ENCODE measurements at regions not wholly inside any gene's neighbourhood (a gene's known extent, or its start where the extent isn't known, plus 50 kb on each side); places are given as distances from the start of the nearest gene placed in this dataset.

- TF ChIP-seq MAX (IDR thresholded peaks at IDR 0.05) (no peak), ZSCAN20 (CRISPR knock-in tag; IDR thresholded peaks at IDR 0.05) (no peak), EHMT2 (IDR thresholded peaks at IDR 0.05; ENCODE audit: low read depth) (no peak), CEBPB (IDR thresholded peaks at IDR 0.05) (no peak), BHLHE40 (IDR thresholded peaks at IDR 0.05; ENCODE audit: low read depth, low read length) (no peak), MAZ (IDR thresholded peaks at IDR 0.05; ENCODE audit: borderline replicate concordance, low read depth, low read length) (no peak)
Observed at GRCh38 chr4:133741766-133742165, 459.8 kb downstream of the PABPC4L start (continued).

- WGBS (ENCODE audit: missing lambda C conversion rate) = 1% methylated on average over 2 of the region's 2 CpGs
- POLR2A ChIA-PET = no interaction called here
- Histone ChIP-seq H3K27ac (no peak overlapping the region), H3K9me3 (no peaks in the 10 kb centered on the region), H3K4me2 (no peak overlapping the region), H3K4me1 (no peaks in the 10 kb centered on the region), H3K4me3 (no peak overlapping the region)
- TF ChIP-seq PBX3 (IDR thresholded peaks at IDR 0.05) = no peak
- no peak for TF ChIP-seq CTCF (IDR thresholded peaks at IDR 0.05)
- TF ChIP-seq ZSCAN20 (CRISPR knock-in tag; IDR thresholded peaks at IDR 0.05) = no peak
- TF ChIP-seq HEYL (CRISPR knock-in tag; IDR thresholded peaks at IDR 0.05) = no peak
- TF ChIP-seq GATA3 (IDR thresholded peaks at IDR 0.05; ENCODE audit: borderline replicate concordance) = no peak
- no peak for TF ChIP-seq EHMT2 (IDR thresholded peaks at IDR 0.05; ENCODE audit: low read depth)
- TF ChIP-seq KDM1A (IDR thresholded peaks at IDR 0.05; ENCODE audit: low read depth) = no peak
- TF ChIP-seq ELK1 (IDR thresholded peaks at IDR 0.05; ENCODE audit: low read depth, low read length) = no peak
- no peak for TF ChIP-seq EHF (CRISPR knock-in tag; IDR thresholded peaks at IDR 0.05)
- no peak for TF ChIP-seq USF2 (IDR thresholded peaks at IDR 0.05)
- no peak for TF ChIP-seq MAZ (IDR thresholded peaks at IDR 0.05; ENCODE audit: borderline replicate concordance, low read depth, low read length)
- TF ChIP-seq MAX (IDR thresholded peaks at IDR 0.05) = no peak
- no peak for TF ChIP-seq HMGXB4 (CRISPR knock-in tag; IDR thresholded peaks at IDR 0.05; ENCODE audit: borderline replicate concordance)
- no peak for TF ChIP-seq RNF2 (IDR thresholded peaks at IDR 0.05; ENCODE audit: borderline replicate concordance, low read depth)
- FAIRE-seq (no peak), DNase-seq (ENCODE audit: low read depth in 1 of 2, low spot score in 1 of 2) (no peak), ATAC-seq (no peak)
- CTCF ChIA-PET = no interaction called here
Observed at GRCh38 chr4:133720001-133720400, 481.6 kb downstream of the PABPC4L start.

- FAIRE-seq = no peak
- POLR2A ChIA-PET = no interaction called here
- Histone ChIP-seq H3K27ac (no peak overlapping the region), H3K4me3 (no peak overlapping the region), H3K4me1 (no peaks in the 10 kb centered on the region), H3K4me2 (no peak overlapping the region), H3K9me3 (no peaks in the 10 kb centered on the region)
- no peak for ATAC-seq
- CTCF ChIA-PET = no interaction called here
- DNase-seq (ENCODE audit: low read depth in 1 of 2, low spot score in 1 of 2) = no peak
- no peak for TF ChIP-seq BHLHE40 (IDR thresholded peaks at IDR 0.05; ENCODE audit: low read depth, low read length)
- no peak for TF ChIP-seq MYC (IDR thresholded peaks at IDR 0.05; ENCODE audit: borderline replicate concordance, low read length)
- no peak for TF ChIP-seq EP300 (IDR thresholded peaks at IDR 0.05)
- no peak for TF ChIP-seq BCL3 (IDR thresholded peaks at IDR 0.05)
- no peak for TF ChIP-seq CBX8 (IDR thresholded peaks at IDR 0.05)
- TF ChIP-seq HOXB5 (CRISPR knock-in tag; IDR thresholded peaks at IDR 0.05) = no peak
- TF ChIP-seq CHD4 (IDR thresholded peaks at IDR 0.05; ENCODE audit: borderline replicate concordance) = no peak
- TF ChIP-seq HOXA7 (CRISPR knock-in tag; IDR thresholded peaks at IDR 0.05) = no peak
- TF ChIP-seq ZC3H11A (IDR thresholded peaks at IDR 0.05) = no peak
- no peak for TF ChIP-seq JUNB (IDR thresholded peaks at IDR 0.05)
- TF ChIP-seq ZNF302 (CRISPR knock-in tag; IDR thresholded peaks at IDR 0.05) = no peak
- no peak for TF ChIP-seq RNF2 (IDR thresholded peaks at IDR 0.05; ENCODE audit: borderline replicate concordance, low read depth)
- no peak for TF ChIP-seq NR3C1 (IDR thresholded peaks at IDR 0.05)
- TF ChIP-seq KDM5A (IDR thresholded peaks at IDR 0.05) = no peak
Observed at GRCh38 chr4:133719098-133719497, 482.5 kb downstream of the PABPC4L start.

All from A549 (cell line).